Loucy (cell line): ENCODE measurements at regions not wholly inside any gene's neighbourhood (a gene's known extent, or its start where the extent isn't known, plus 50 kb on each side); places are given as distances from the start of the nearest gene placed in this dataset.

Experiments used
- EZH2phosphoT487 ChIP-seq: fragments of 200-600 bp; IDR thresholded peaks from 2 replicates; pipeline ENCODE4 v1.6.1; 2018; ENCODE audit warnings: antibody characterized with exemption, mild to moderate bottlenecking, moderate library complexity, borderline replicate concordance
- TF ChIP-seq, protein P1 (sequence below): fragments of 200-600 bp; sonication (generic); conservative IDR thresholded peaks from 2 replicates; pipeline ENCODE4 v1.5.1; 2014; ENCODE audit warnings: mild to moderate bottlenecking, antibody characterized with exemption, low read length

DNA sequence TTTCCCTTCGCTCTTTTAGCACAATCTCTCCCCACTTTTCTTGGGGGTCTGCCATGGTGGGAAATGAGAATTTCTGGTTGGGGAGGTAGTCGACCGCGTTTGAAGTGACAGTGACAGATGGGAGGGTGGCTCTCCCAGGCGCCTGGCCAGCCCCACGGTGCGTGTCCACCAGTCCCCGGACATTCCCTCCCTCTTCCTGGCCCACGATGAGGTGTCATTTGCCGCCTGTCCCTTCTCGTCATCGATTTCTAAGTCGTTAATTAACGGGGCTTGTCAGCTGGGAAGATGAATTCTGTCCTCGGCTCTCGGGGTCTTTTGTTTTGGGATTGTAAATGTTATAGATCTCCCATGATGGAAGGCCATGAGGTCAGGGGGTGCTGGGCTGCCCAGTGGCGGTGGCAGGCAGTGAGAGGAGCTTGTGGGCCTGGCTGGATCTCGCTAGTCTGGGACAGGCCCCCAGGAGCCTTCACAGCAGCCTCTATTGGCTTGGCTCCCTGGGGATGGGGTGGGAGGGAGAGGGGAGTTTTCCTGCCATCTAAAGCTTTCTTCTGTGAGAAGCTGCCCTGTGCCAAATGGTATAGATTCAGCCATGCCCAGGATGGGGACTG, 164.2 kb downstream of the MRM1 start:
- TF ChIP-seq, protein P1, sequence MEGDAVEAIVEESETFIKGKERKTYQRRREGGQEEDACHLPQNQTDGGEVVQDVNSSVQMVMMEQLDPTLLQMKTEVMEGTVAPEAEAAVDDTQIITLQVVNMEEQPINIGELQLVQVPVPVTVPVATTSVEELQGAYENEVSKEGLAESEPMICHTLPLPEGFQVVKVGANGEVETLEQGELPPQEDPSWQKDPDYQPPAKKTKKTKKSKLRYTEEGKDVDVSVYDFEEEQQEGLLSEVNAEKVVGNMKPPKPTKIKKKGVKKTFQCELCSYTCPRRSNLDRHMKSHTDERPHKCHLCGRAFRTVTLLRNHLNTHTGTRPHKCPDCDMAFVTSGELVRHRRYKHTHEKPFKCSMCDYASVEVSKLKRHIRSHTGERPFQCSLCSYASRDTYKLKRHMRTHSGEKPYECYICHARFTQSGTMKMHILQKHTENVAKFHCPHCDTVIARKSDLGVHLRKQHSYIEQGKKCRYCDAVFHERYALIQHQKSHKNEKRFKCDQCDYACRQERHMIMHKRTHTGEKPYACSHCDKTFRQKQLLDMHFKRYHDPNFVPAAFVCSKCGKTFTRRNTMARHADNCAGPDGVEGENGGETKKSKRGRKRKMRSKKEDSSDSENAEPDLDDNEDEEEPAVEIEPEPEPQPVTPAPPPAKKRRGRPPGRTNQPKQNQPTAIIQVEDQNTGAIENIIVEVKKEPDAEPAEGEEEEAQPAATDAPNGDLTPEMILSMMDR, result no peak
- no peak for TF ChIP-seq EZH2phosphoT487
